Inflammatory macrophage treated with lipopolysaccharide for 4 hours (primary cell): ENCODE measurements at regions not wholly inside any gene's neighbourhood (a gene's known extent, or its start where the extent isn't known, plus 50 kb on each side); places are given as distances from the start of the nearest gene placed in this dataset.
"Not testable (repeated sequence)": the region's sequence is repeated elsewhere in the genome, so short reads cannot be mapped to it uniquely, and the experiment has no call there.

ENCODE experiments used
- DNase-seq: peaks from one replicate; pipeline ENCODE4 v3.0.0-alpha.2; 2020

- DNase-seq: no peak
These were observed 584.0 kb upstream of the ZNF385D start for GRCh38 chr3:22334996-22335395.

GRCh38 chr3:22349215-22349851 lies 598.3 kb upstream of the ZNF385D start:
- DNase-seq: no peak

GRCh38 chr3:22351806-22352205 lies 600.8 kb upstream of the ZNF385D start:
- no peak for DNase-seq

- no peak for DNase-seq
These were observed 602.1 kb upstream of the ZNF385D start for GRCh38 chr3:22353126-22353525.

- DNase-seq: no peak
These were observed 607.3 kb upstream of the ZNF385D start for GRCh38 chr3:22358334-22358733.

GRCh38 chr3:22360164-22360563 lies 609.2 kb upstream of the ZNF385D start:
- DNase-seq: no peak

GRCh38 chr3:22360970-22361369 lies 610.0 kb upstream of the ZNF385D start:
- DNase-seq: peak; percentile 70

- DNase-seq: peak; percentile 76
These were observed 610.5 kb upstream of the ZNF385D start for GRCh38 chr3:22361521-22361920.

- DNase-seq: peak; percentile 50
These were observed 613.8 kb upstream of the ZNF385D start for GRCh38 chr3:22364851-22365250.

GRCh38 chr3:22366781-22367180 lies 615.8 kb upstream of the ZNF385D start:
- DNase-seq: no peak

- no peak for DNase-seq
These were observed 620.0 kb upstream of the ZNF385D start for GRCh38 chr3:22371036-22371435.

GRCh38 chr3:22371607-22372291 lies 620.7 kb upstream of the ZNF385D start:
- DNase-seq: no peak

- DNase-seq: no peak
These were observed 621.5 kb upstream of the ZNF385D start for GRCh38 chr3:22372292-22373062.

GRCh38 chr3:22373182-22373581 lies 622.2 kb upstream of the ZNF385D start:
- no peak for DNase-seq

GRCh38 chr3:22373827-22374226 lies 622.8 kb upstream of the ZNF385D start:
- DNase-seq: no peak

GRCh38 chr3:22377421-22377820 lies 626.4 kb upstream of the ZNF385D start:
- DNase-seq: no peak

- no peak for DNase-seq
These were observed 627.9 kb upstream of the ZNF385D start for GRCh38 chr3:22378869-22379268.

GRCh38 chr3:22380253-22380652 lies 629.2 kb upstream of the ZNF385D start:
- no peak for DNase-seq

- DNase-seq: not testable (repeated sequence)
These were observed 630.6 kb upstream of the ZNF385D start for GRCh38 chr3:22381564-22381963.

- DNase-seq: no peak
These were observed 632.3 kb upstream of the ZNF385D start for GRCh38 chr3:22383285-22383684.

- DNase-seq: no peak
These were observed 635.1 kb upstream of the ZNF385D start for GRCh38 chr3:22386107-22386506.

GRCh38 chr3:22392286-22392685 lies 641.3 kb upstream of the ZNF385D start:
- no peak for DNase-seq

- no peak for DNase-seq
These were observed 641.8 kb upstream of the ZNF385D start for GRCh38 chr3:22392859-22393258.

- DNase-seq: no peak
These were observed 648.6 kb upstream of the ZNF385D start for GRCh38 chr3:22399566-22399965.
